ENCODE measurements at regions not wholly inside any gene's neighbourhood (a gene's known extent, or its start where the extent isn't known, plus 50 kb on each side); places are given as distances from the start of the nearest gene placed in this dataset.

GRCh38 chr3:88640581-88640980 lies 466.8 kb upstream of the EPHA3 start:
- Histone ChIP-seq H3K4me1 (no peaks in the 10 kb centered on the region), H3K27me3 (no peaks in the 10 kb centered on the region), H3K9me3 (no peaks in the 10 kb centered on the region), H3K36me3 (no peaks in the 10 kb centered on the region), H3K27ac (no peak overlapping the region), H3K4me3 (no peak overlapping the region)
- TF ChIP-seq EP300 (IDR thresholded peaks at IDR 0.05): no peak
- no peak for TF ChIP-seq POLR2A (IDR thresholded peaks at IDR 0.05)
- no peak for TF ChIP-seq CTCF (IDR thresholded peaks at IDR 0.05)
- TF ChIP-seq POLR2AphosphoS5 (IDR thresholded peaks at IDR 0.05): no peak
- 50 to 63% (median 58%) methylated on average over 1 of the region's 1 CpG for WGBS, 5 donors
- DNase-seq: no peak
- intact Hi-C loops (cut with DNase I; ENCODE audit: low total_unique reads): no loop called here

- DNase-seq: peak in 1 of 2 donors; percentile 9
Observed at GRCh38 chr3:88641033-88641604, 466.3 kb upstream of the EPHA3 start.

GRCh38 chr3:88657459-88657858 lies 450.0 kb upstream of the EPHA3 start:
- WGBS, 5 donors: 89 to 96% (median 93%) methylated on average over 4 of the region's 4 CpGs
- Histone ChIP-seq H3K9me3 (peaks cover 0 to 3% (median 0%) of the 10 kb centered on the region in 4 donors), H3K36me3 (no peaks in the 10 kb centered on the region), H3K27ac (no peak overlapping the region), H3K4me1 (no peaks in the 10 kb centered on the region), H3K4me3 (no peak overlapping the region), H3K27me3 (no peaks in the 10 kb centered on the region)
- intact Hi-C loops (cut with DNase I; ENCODE audit: low total_unique reads): no loop called here
- TF ChIP-seq POLR2A (IDR thresholded peaks at IDR 0.05) (no peak), CTCF (IDR thresholded peaks at IDR 0.05) (no peak), POLR2AphosphoS5 (IDR thresholded peaks at IDR 0.05) (no peak), EP300 (IDR thresholded peaks at IDR 0.05) (no peak)
- DNase-seq: no peak

More at GRCh38 chr3:88641033-88641604, 466.3 kb upstream of the EPHA3 start:
- Histone ChIP-seq H3K9me3 (no peaks in the 10 kb centered on the region), H3K4me3 (no peak overlapping the region), H3K27ac (no peak overlapping the region), H3K27me3 (no peaks in the 10 kb centered on the region), H3K4me1 (no peaks in the 10 kb centered on the region), H3K36me3 (no peaks in the 10 kb centered on the region)
- WGBS, 5 donors: 34 to 77% (median 50%) methylated on average over 2 of the region's 2 CpGs
- TF ChIP-seq POLR2A (IDR thresholded peaks at IDR 0.05): no peak
- intact Hi-C loops (cut with DNase I; ENCODE audit: low total_unique reads): no loop called here

- Histone ChIP-seq H3K27me3 (no peaks in the 10 kb centered on the region), H3K9me3 (peaks cover 0 to 3% (median 0%) of the 10 kb centered on the region in 4 donors), H3K36me3 (no peaks in the 10 kb centered on the region), H3K4me3 (no peak overlapping the region), H3K27ac (no peak overlapping the region), H3K4me1 (no peaks in the 10 kb centered on the region)
- no peak for DNase-seq
- WGBS, 5 donors: 46 to 60% (median 56%) methylated on average over 3 of the region's 3 CpGs
- TF ChIP-seq POLR2AphosphoS5 (IDR thresholded peaks at IDR 0.05) (no peak), EP300 (IDR thresholded peaks at IDR 0.05) (no peak), CTCF (IDR thresholded peaks at IDR 0.05) (no peak), POLR2A (IDR thresholded peaks at IDR 0.05) (no peak)
- intact Hi-C loops (cut with DNase I; ENCODE audit: low total_unique reads): no loop called here
Observed at GRCh38 chr3:88661433-88661824, 446.0 kb upstream of the EPHA3 start.

- intact Hi-C loops (cut with DNase I; ENCODE audit: low total_unique reads): no loop called here
- 83 to 87% (median 85%) methylated on average over 2 of the region's 2 CpGs for WGBS, 5 donors
- no peaks in the 10 kb centered on the region for H3K4me1 ChIP-seq
- H3K36me3 ChIP-seq: no peaks in the 10 kb centered on the region
- DNase-seq: no peak
- no peak for TF ChIP-seq POLR2AphosphoS5 (IDR thresholded peaks at IDR 0.05)
- TF ChIP-seq CTCF (IDR thresholded peaks at IDR 0.05): no peak
- TF ChIP-seq POLR2A (IDR thresholded peaks at IDR 0.05): no peak
- no peak for TF ChIP-seq EP300 (IDR thresholded peaks at IDR 0.05)
- no peak overlapping the region for H3K4me3 ChIP-seq
- no peaks in the 10 kb centered on the region for H3K9me3 ChIP-seq
- H3K27me3 ChIP-seq: no peaks in the 10 kb centered on the region
- H3K27ac ChIP-seq: no peak overlapping the region
Observed at GRCh38 chr3:88668180-88668579, 439.2 kb upstream of the EPHA3 start.

Data from stomach (tissue), 8 donors.